ENCODE measurements at regions not wholly inside any gene's neighbourhood (a gene's known extent, or its start where the extent isn't known, plus 50 kb on each side); places are given as distances from the start of the nearest gene placed in this dataset.
A peak's percentile ranks its signal among the peaks of the same experiment; 100 is the strongest.

GRCh38 chr5:158170060-158170459 lies 311.1 kb upstream of the CLINT1 start:
- H3K4me1 Mint-ChIP-seq: peaks cover 4% of the 10 kb centered on the region
- TF ChIP-seq USF1 (CRISPR knock-in tag; IDR thresholded peaks at IDR 0.05) (no peak), NFE2L1 (CRISPR knock-in tag; IDR thresholded peaks at IDR 0.05) (no peak), EMX1 (CRISPR knock-in tag; IDR thresholded peaks at IDR 0.05) (no peak)
- no peak overlapping the region for H3K4me3 Mint-ChIP-seq
- no peaks in the 10 kb centered on the region for H3K27me3 Mint-ChIP-seq (ENCODE audit: low read depth)
- H3K9me3 Mint-ChIP-seq: no peaks in the 10 kb centered on the region
- DNase-seq (ENCODE audit: low spot score): no peak
- ATAC-seq: no peak
- ChIA-PET CTCF (no interaction called here), POLR2A (no interaction called here)
- H3K36me3 Mint-ChIP-seq: no peaks in the 10 kb centered on the region
- H3K27ac Mint-ChIP-seq: no peak overlapping the region

DNA sequence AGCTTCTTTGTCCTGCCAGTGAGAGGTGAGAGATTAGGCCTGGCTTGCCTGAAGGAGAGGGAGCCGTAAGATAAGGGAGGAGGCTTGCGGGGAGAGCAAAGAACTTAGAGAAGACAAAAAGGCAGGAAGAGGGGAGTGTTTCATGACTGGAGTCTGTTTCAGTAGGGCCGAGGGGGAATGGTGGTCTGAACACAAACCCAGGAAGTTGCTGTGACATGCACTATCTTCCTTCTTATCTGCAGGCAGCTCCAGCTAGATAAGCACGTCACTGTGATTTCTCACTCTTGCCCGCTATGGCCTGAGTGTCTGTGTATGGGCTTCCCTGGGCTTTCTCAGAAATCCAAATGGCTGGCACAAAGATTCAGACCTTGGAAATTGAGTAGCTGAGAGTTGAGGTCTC lies 307.5 kb upstream of the CLINT1 start:
- 0 out of 2 replicates have a peak, but pooled peaks cover 9% of the 10 kb centered on the region for H3K4me1 Mint-ChIP-seq
- DNase-seq (ENCODE audit: low spot score) (no peak), ATAC-seq (no peak)
- H3K4me3 Mint-ChIP-seq: no peak overlapping the region
- CTCF ChIA-PET: interaction anchor here (1.2 kb wide), 1 partner anchor 61 kb away, joined by 3 read pairs; no protein-coding TSS in a partner anchor
- H3K27me3 Mint-ChIP-seq (ENCODE audit: low read depth): no peaks in the 10 kb centered on the region
- POLR2A ChIA-PET: no interaction called here
- TF ChIP-seq ZNF425 (CRISPR knock-in tag; conservative IDR thresholded peaks at IDR 0.05): no peak
- TF ChIP-seq ESRRA (CRISPR knock-in tag; IDR thresholded peaks at IDR 0.05; ENCODE audit: borderline replicate concordance): no peak
- TF ChIP-seq, protein P1, sequence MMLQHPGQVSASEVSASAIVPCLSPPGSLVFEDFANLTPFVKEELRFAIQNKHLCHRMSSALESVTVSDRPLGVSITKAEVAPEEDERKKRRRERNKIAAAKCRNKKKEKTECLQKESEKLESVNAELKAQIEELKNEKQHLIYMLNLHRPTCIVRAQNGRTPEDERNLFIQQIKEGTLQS (CRISPR knock-in tag; conservative IDR thresholded peaks at IDR 0.05): no peak
- no peak for TF ChIP-seq ZNF232 (CRISPR knock-in tag; IDR thresholded peaks at IDR 0.05)
- no peak for TF ChIP-seq ZNF532 (CRISPR knock-in tag; IDR thresholded peaks at IDR 0.05; ENCODE audit: borderline replicate concordance)
- no peak for TF ChIP-seq SMAD3 (CRISPR knock-in tag; IDR thresholded peaks at IDR 0.05; ENCODE audit: borderline replicate concordance)
- no peak for TF ChIP-seq FOXP4 (CRISPR knock-in tag; IDR thresholded peaks at IDR 0.05)
- no peak for TF ChIP-seq CBFB (CRISPR knock-in tag; IDR thresholded peaks at IDR 0.05; ENCODE audit: low read depth)
- no peak for TF ChIP-seq NFE2L1 (CRISPR knock-in tag; IDR thresholded peaks at IDR 0.05)
- TF ChIP-seq MXD4 (CRISPR knock-in tag; IDR thresholded peaks at IDR 0.05; ENCODE audit: borderline replicate concordance): no peak
- TF ChIP-seq GABPB1 (CRISPR knock-in tag; IDR thresholded peaks at IDR 0.05): no peak
- no peak for TF ChIP-seq ZNF138 (CRISPR knock-in tag; conservative IDR thresholded peaks at IDR 0.05)
- H3K27ac Mint-ChIP-seq: peak overlapping the region; percentile 68; the same call in 1 of the 2 replicates
- H3K36me3 Mint-ChIP-seq: no peaks in the 10 kb centered on the region
- no peaks in the 10 kb centered on the region for H3K9me3 Mint-ChIP-seq

All from WTC11 (cell line).